ENCODE measurements at regions not wholly inside any gene's neighbourhood (a gene's known extent, or its start where the extent isn't known, plus 50 kb on each side); places are given as distances from the start of the nearest gene placed in this dataset.
A peak's percentile ranks its signal among the peaks of the same experiment; 100 is the strongest.

- no peak overlapping the region for H4K8ac ChIP-seq (replicated peaks; ENCODE audit: insufficient read length, low read depth, low read length)
- H2BK12ac ChIP-seq (ENCODE audit: insufficient read length, low read depth, low read length) = no peak overlapping the region
- H3K27ac Mint-ChIP-seq = peak overlapping the region; percentile 85 to 98 (median 93)
- no peak overlapping the region for H2BK5ac ChIP-seq (ENCODE audit: insufficient read length, low read length)
- peaks cover 10% of the 10 kb centered on the region for H3K4me1 ChIP-seq (ENCODE audit: insufficient read depth, low read length)
- H3K27me3 ChIP-seq (ENCODE audit: insufficient read depth, low read length) = no peaks in the 10 kb centered on the region
- no peak overlapping the region for H3K4me2 ChIP-seq (ENCODE audit: insufficient read depth, insufficient read length, low read length)
- no peaks in the 10 kb centered on the region for H3K9me3 ChIP-seq (ENCODE audit: control insufficient read depth, low read depth, low read length)
- H2BK20ac ChIP-seq (ENCODE audit: low read depth, low read length, poor library complexity, severe bottlenecking) = no peak overlapping the region
- no peak overlapping the region for H3K18ac ChIP-seq (ENCODE audit: insufficient read length, low read depth, low read length)
- TF ChIP-seq, protein P1, sequence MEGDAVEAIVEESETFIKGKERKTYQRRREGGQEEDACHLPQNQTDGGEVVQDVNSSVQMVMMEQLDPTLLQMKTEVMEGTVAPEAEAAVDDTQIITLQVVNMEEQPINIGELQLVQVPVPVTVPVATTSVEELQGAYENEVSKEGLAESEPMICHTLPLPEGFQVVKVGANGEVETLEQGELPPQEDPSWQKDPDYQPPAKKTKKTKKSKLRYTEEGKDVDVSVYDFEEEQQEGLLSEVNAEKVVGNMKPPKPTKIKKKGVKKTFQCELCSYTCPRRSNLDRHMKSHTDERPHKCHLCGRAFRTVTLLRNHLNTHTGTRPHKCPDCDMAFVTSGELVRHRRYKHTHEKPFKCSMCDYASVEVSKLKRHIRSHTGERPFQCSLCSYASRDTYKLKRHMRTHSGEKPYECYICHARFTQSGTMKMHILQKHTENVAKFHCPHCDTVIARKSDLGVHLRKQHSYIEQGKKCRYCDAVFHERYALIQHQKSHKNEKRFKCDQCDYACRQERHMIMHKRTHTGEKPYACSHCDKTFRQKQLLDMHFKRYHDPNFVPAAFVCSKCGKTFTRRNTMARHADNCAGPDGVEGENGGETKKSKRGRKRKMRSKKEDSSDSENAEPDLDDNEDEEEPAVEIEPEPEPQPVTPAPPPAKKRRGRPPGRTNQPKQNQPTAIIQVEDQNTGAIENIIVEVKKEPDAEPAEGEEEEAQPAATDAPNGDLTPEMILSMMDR (conservative IDR thresholded peaks at IDR 0.05) = peak; percentile 40; the same call in 1 of the 3 replicates
- H3K9me3 Mint-ChIP-seq = peaks cover 5 to 11% of the 10 kb centered on the region in 2 experiments; a peak in 4 of 5 replicates
- H3K23ac ChIP-seq (ENCODE audit: insufficient read length, low read depth, low read length) = no peak overlapping the region
- H3K14ac ChIP-seq (ENCODE audit: insufficient read depth, low read length) = no peak overlapping the region
- H3K23me2 ChIP-seq (ENCODE audit: insufficient read length, low read depth, low read length, poor library complexity, severe bottlenecking) = no peaks in the 10 kb centered on the region
- H4K91ac ChIP-seq (ENCODE audit: insufficient read length, low read depth, low read length) = no peak overlapping the region
- no peaks in the 10 kb centered on the region for H3K79me2 ChIP-seq (ENCODE audit: insufficient read depth, low read length)
- no peak overlapping the region for H3K56ac ChIP-seq (ENCODE audit: insufficient read length, low read depth, low read length)
- peak overlapping the region; percentile 7 to 36; a peak in 2 of 5 replicates for H3K4me3 Mint-ChIP-seq
- DNase-seq = no peak
- H3K36me3 Mint-ChIP-seq (ENCODE audit: insufficient read depth in 1 of 3, low read depth in 3 of 3) = peaks cover 0 to 9% (median 0%) of the 10 kb centered on the region in 3 experiments; a peak in 3 of 7 replicates
- H4K20me1 ChIP-seq (ENCODE audit: control insufficient read depth, insufficient read depth, insufficient read length) = no peaks in the 10 kb centered on the region
- no peak overlapping the region for H3K4ac ChIP-seq (ENCODE audit: low read depth, low read length)
- H3K27ac ChIP-seq (ENCODE audit: insufficient read length, low read depth, low read length) = peak overlapping the region; percentile 30
- H2BK15ac ChIP-seq (ENCODE audit: low read depth, low read length) = no peak overlapping the region
- H3K27me3 Mint-ChIP-seq (ENCODE audit: low read depth) = peaks cover 10% of the 10 kb centered on the region
- no peak overlapping the region for H2AFZ ChIP-seq (ENCODE audit: low read length)
- no peak overlapping the region for H3T11ph ChIP-seq (ENCODE audit: low read length)
- H4K5ac ChIP-seq (ENCODE audit: insufficient read length, low read depth, low read length) = no peak overlapping the region
- no peak overlapping the region for H2BK120ac ChIP-seq (ENCODE audit: low read depth, low read length, poor library complexity, severe bottlenecking)
- H3K9ac ChIP-seq (ENCODE audit: extremely low read depth, insufficient read length, low read length) = no peak overlapping the region
- WGBS (ENCODE audit: extremely low coverage, insufficient read length, low lambda C conversion rate) = no CpG with 5 or more reads among the region's 3 CpGs
- H3K79me1 ChIP-seq (ENCODE audit: insufficient read depth, low read depth, low read length, poor library complexity, severe bottlenecking) = no peaks in the 10 kb centered on the region
- no peak overlapping the region for H2AK5ac ChIP-seq (ENCODE audit: insufficient read length, low read length)
- peaks cover 46 to 53% of the 10 kb centered on the region in 2 experiments for H3K4me1 Mint-ChIP-seq
Measured at GRCh38 chr2:204282081-204282480, 263.2 kb upstream of the PARD3B start.

Measured in H9 (cell line).